Mesendoderm (in vitro differentiated cells): ENCODE measurements at regions not wholly inside any gene's neighbourhood (a gene's known extent, or its start where the extent isn't known, plus 50 kb on each side); places are given as distances from the start of the nearest gene placed in this dataset.
A peak's percentile ranks its signal among the peaks of the same experiment; 100 is the strongest.

Experiments used
- DNase-seq: peaks from one replicate; pipeline ENCODE4 v3.0.0; 2013
- H2AK5ac ChIP-seq: 2 replicates; pipeline ENCODE4 v1.6.1; 2013; ENCODE audit warnings: low read length, inconsistent platforms
- H2BK120ac ChIP-seq: 2 replicates; pipeline ENCODE4 v1.6.1; 2013; ENCODE audit warnings: low read depth, mild to moderate bottlenecking, low read length, moderate library complexity, mixed read lengths
- H2BK15ac ChIP-seq: replicated peaks from 2 replicates; pipeline ENCODE4 v1.6.1; 2013; ENCODE audit warnings: low read depth, mild to moderate bottlenecking, moderate library complexity
- H2BK5ac ChIP-seq: 2 replicates; pipeline ENCODE4 v1.6.1; 2013; ENCODE audit warnings: low read length, inconsistent platforms
- H3K18ac ChIP-seq: 2 replicates; pipeline ENCODE4 v1.6.1; 2013; ENCODE audit warnings: mild to moderate bottlenecking, low read length, mixed read lengths
- H3K23ac ChIP-seq: one replicate; pipeline ENCODE4 v1.6.1; 2013; ENCODE audit warnings: low read length
- H3K27ac ChIP-seq: 2 replicates; pipeline ENCODE4 v1.5.1; 2013; ENCODE audit warnings: low read depth, mild to moderate bottlenecking, inconsistent platforms, low read length, moderate library complexity
- H3K27me3 ChIP-seq: 2 replicates; pipeline ENCODE4 v1.6.1; 2013; ENCODE audit warnings: low read length, control low read depth, mild to moderate bottlenecking, inconsistent platforms; ENCODE audit not compliant: insufficient read depth, poor library complexity
- H3K36me3 ChIP-seq: 2 replicates; pipeline ENCODE4 v1.6.1; 2013; ENCODE audit warnings: low read length, inconsistent platforms; ENCODE audit not compliant: control insufficient read depth, insufficient read depth
- H3K4ac ChIP-seq: one replicate; pipeline ENCODE4 v1.6.1; 2013; ENCODE audit warnings: low read depth, mild to moderate bottlenecking, low read length, moderate library complexity
- H3K4me1 ChIP-seq: 2 replicates; pipeline ENCODE4 v1.6.1; 2013; ENCODE audit warnings: low read depth, low read length, inconsistent platforms; ENCODE audit not compliant: control insufficient read depth
- H3K4me2 ChIP-seq: 2 replicates; pipeline ENCODE4 v1.6.1; 2013; ENCODE audit warnings: low read length
- H3K4me3 ChIP-seq: 2 replicates; pipeline ENCODE4 v1.5.1; 2013; ENCODE audit warnings: mild to moderate bottlenecking, low read length
- H3K56ac ChIP-seq: one replicate; pipeline ENCODE4 v1.6.1; 2013; ENCODE audit warnings: low read length
- H3K79me1 ChIP-seq: 2 replicates; pipeline ENCODE4 v1.6.1; 2013; ENCODE audit warnings: low read length, inconsistent platforms
- H3K79me2 ChIP-seq: 2 replicates; pipeline ENCODE4 v1.6.1; 2013; ENCODE audit warnings: mild to moderate bottlenecking, low read length; ENCODE audit not compliant: control insufficient read depth, insufficient read depth
- H3K9ac ChIP-seq: 2 replicates; pipeline ENCODE4 v1.6.1; 2013; ENCODE audit warnings: low read length, inconsistent platforms
- H4K5ac ChIP-seq: one replicate; pipeline ENCODE4 v1.6.1; 2013; ENCODE audit warnings: low read length
- H4K8ac ChIP-seq: one replicate; pipeline ENCODE4 v1.6.1; 2013; ENCODE audit warnings: low read depth, mild to moderate bottlenecking, control low read depth, low read length, moderate library complexity
- WGBS: extraction: QIAGEN DNeasy Blood & Tissue Kit; methylation state at CpG from one replicate; pipeline ENCODE4 v1.1.7; 2013; ENCODE audit warnings: low lambda C conversion rate, missing lambda C conversion rate; ENCODE audit not compliant: insufficient coverage; ENCODE audit errors: extremely low coverage; 5-methylcytosine and 5-hydroxymethylcytosine counted together

DNA sequence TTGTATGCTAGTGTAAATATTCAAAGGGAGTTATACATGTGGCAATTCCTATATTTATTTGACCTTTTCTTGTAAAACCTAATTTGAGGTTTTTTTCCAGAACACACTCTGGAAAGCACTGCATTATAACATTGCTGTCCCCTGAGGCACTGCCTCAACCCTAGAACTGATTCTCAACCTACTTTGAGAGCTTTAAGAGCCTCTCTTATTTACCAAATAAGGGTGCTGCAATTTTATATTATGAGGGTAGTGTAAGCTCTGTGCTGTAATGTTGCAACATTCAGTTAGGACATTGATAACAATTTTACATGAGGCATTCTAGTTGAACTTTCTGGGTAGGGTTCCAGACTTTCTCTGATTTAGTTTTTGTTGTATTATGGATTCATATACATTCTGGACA lies 302.2 kb upstream of the DEPDC1 start:
- Histone ChIP-seq H4K5ac (no peak overlapping the region), H2BK120ac (no peak overlapping the region), H3K4me3 (no peak overlapping the region), H3K79me2 (no peaks in the 10 kb centered on the region), H3K23ac (no peak overlapping the region), H4K8ac (no peak overlapping the region), H3K27ac (no peak overlapping the region), H3K18ac (no peak overlapping the region), H2AK5ac (no peak overlapping the region), H3K4ac (no peak overlapping the region), H3K4me1 (no peaks in the 10 kb centered on the region), H2BK15ac (no peak overlapping the region), H3K56ac (no peak overlapping the region), H3K79me1 (no peaks in the 10 kb centered on the region), H3K36me3 (no peaks in the 10 kb centered on the region), H3K4me2 (no peak overlapping the region), H3K27me3 (no peaks in the 10 kb centered on the region), H3K9ac (no peak overlapping the region), H2BK5ac (no peak overlapping the region)
- no peak for DNase-seq

DNA sequence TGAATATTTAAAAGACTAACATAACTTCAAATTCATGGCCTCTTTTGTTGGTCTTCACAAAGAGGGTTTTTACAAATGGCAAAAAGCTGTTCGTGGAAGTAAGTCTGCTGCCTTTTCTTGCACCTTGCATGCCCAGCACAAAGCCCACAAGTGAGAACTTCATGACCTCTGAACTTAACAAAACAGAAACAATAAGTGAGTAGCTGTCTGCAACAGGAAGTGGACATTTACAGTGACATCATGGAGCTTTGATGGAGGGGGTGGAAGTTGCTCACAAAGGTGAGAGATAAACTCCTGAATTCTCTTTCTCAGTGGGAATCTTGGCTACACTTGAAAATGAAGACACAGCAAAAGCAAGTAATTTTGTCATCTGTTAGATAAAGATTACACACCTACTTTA lies 303.3 kb upstream of the DEPDC1 start:
- H3K27ac ChIP-seq: no peak overlapping the region
- H3K4me1 ChIP-seq: no peaks in the 10 kb centered on the region
- no peaks in the 10 kb centered on the region for H3K79me2 ChIP-seq
- H3K27me3 ChIP-seq: no peaks in the 10 kb centered on the region
- H3K4me2 ChIP-seq: no peak overlapping the region
- no peak overlapping the region for H3K23ac ChIP-seq
- DNase-seq: no peak
- no peak overlapping the region for H4K5ac ChIP-seq
- H4K8ac ChIP-seq: no peak overlapping the region
- WGBS: no CpG with 5 or more reads among the region's 1 CpG
- no peak overlapping the region for H3K4ac ChIP-seq
- H3K9ac ChIP-seq: no peak overlapping the region
- H3K36me3 ChIP-seq: no peaks in the 10 kb centered on the region
- H3K79me1 ChIP-seq: no peaks in the 10 kb centered on the region
- no peak overlapping the region for H3K18ac ChIP-seq
- no peak overlapping the region for H2BK120ac ChIP-seq
- no peak overlapping the region for H2BK15ac ChIP-seq
- no peak overlapping the region for H2BK5ac ChIP-seq
- H3K56ac ChIP-seq: no peak overlapping the region
- no peak overlapping the region for H3K4me3 ChIP-seq
- no peak overlapping the region for H2AK5ac ChIP-seq

DNA sequence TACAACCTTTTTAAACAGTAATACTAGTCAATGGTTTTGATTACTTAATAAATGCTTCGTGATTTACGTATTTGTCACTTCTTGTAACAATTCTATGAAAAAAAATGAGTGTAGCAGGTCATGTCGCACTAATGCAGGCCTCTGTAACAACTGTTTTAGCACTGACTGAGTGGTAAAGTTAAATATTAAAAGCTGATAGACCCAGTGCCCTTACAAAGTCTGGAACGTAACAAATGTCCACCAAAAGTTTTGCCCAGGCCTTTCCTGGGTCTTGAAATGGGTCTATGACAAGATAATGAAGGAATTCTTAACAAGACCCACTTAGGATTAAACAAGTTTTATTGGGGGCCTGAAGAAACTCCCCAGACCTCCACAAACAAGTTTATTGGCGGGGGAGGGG lies 304.6 kb upstream of the DEPDC1 start:
- H3K9ac ChIP-seq: no peak overlapping the region
- H3K79me1 ChIP-seq: no peaks in the 10 kb centered on the region
- H3K18ac ChIP-seq: no peak overlapping the region
- H3K4me1 ChIP-seq: no peaks in the 10 kb centered on the region
- H3K4ac ChIP-seq: no peak overlapping the region
- H2BK5ac ChIP-seq: no peak overlapping the region
- H3K27ac ChIP-seq: no peak overlapping the region
- no CpG with 5 or more reads among the region's 5 CpGs for WGBS
- H3K79me2 ChIP-seq: no peaks in the 10 kb centered on the region
- no peak overlapping the region for H3K4me3 ChIP-seq
- H3K4me2 ChIP-seq: no peak overlapping the region
- H3K27me3 ChIP-seq: no peaks in the 10 kb centered on the region
- no peak overlapping the region for H2AK5ac ChIP-seq
- H2BK120ac ChIP-seq: no peak overlapping the region
- no peak overlapping the region for H3K23ac ChIP-seq
- H2BK15ac ChIP-seq: no peak overlapping the region
- no peak for DNase-seq
- no peaks in the 10 kb centered on the region for H3K36me3 ChIP-seq
- H3K56ac ChIP-seq: no peak overlapping the region
- H4K8ac ChIP-seq: no peak overlapping the region
- no peak overlapping the region for H4K5ac ChIP-seq

DNA sequence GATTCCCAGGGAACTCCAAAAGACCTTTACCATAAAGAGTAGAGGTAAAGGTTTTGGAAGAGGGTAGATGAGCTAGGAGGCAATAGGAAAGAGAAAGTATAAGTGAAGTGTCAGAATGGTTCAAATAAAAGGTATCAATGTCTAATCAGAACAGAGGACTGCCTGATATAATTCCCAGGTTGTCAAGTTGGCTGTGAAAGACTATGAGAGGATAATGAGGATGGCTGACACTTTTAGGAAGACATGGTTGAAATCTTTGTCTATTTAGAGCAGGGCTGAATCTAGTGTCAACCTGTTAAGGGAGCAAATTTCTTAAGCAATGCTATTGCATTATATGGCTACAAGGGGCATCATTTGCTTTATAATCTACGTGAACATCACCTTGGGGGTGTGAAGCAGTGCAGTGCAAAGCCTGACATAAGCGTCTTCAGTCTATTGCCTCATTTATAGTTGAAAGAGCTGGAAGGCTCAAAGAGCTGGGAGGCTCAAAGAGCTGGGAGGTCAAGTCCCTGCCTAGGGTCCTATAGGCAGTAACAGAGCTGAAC lies 308.3 kb upstream of the DEPDC1 start:
- H3K56ac ChIP-seq: no peak overlapping the region
- no peaks in the 10 kb centered on the region for H3K4me1 ChIP-seq
- no peak overlapping the region for H2BK120ac ChIP-seq
- H3K79me1 ChIP-seq: no peaks in the 10 kb centered on the region
- H3K9ac ChIP-seq: no peak overlapping the region
- H2BK15ac ChIP-seq: no peak overlapping the region
- no peak overlapping the region for H3K4ac ChIP-seq
- no peaks in the 10 kb centered on the region for H3K27me3 ChIP-seq
- H2AK5ac ChIP-seq: no peak overlapping the region
- no peak overlapping the region for H3K4me3 ChIP-seq
- no peak overlapping the region for H4K5ac ChIP-seq
- no peak overlapping the region for H3K27ac ChIP-seq
- no peaks in the 10 kb centered on the region for H3K36me3 ChIP-seq
- WGBS: no CpG with 5 or more reads among the region's 2 CpGs
- no peaks in the 10 kb centered on the region for H3K79me2 ChIP-seq
- H4K8ac ChIP-seq: no peak overlapping the region
- no peak for DNase-seq
- H3K23ac ChIP-seq: no peak overlapping the region
- H2BK5ac ChIP-seq: no peak overlapping the region
- H3K18ac ChIP-seq: no peak overlapping the region
- no peak overlapping the region for H3K4me2 ChIP-seq

DNA sequence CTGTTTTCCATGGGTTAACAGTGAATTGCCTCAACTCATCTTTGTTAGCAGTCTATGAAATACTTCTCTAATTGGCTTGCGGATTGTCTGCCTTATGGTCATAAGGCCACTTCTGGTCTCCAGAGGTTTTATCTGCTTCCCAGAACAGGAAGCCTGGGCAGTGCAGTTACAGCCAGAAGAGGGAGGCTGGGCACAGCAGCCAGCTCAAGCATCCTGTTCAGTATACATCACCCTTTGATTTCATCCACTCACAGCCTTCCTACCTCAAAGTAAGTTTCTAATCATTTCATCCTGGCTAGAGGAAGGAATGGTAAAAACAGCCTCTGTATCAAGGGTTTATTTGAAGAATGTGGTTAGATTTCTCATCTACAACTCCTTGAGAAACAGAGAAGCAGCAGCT lies 311.5 kb upstream of the DEPDC1 start:
- Histone ChIP-seq H3K79me2 (no peaks in the 10 kb centered on the region), H4K8ac (no peak overlapping the region), H3K18ac (no peak overlapping the region), H3K9ac (no peak overlapping the region), H3K4me1 (peaks cover 2% of the 10 kb centered on the region), H3K27me3 (no peaks in the 10 kb centered on the region), H2BK5ac (no peak overlapping the region), H2AK5ac (no peak overlapping the region), H3K56ac (no peak overlapping the region), H3K79me1 (no peaks in the 10 kb centered on the region), H2BK15ac (no peak overlapping the region), H3K23ac (no peak overlapping the region), H3K4me2 (no peak overlapping the region), H4K5ac (no peak overlapping the region), H3K36me3 (no peaks in the 10 kb centered on the region), H3K4me3 (no peak overlapping the region), H2BK120ac (no peak overlapping the region), H3K27ac (no peak overlapping the region), H3K4ac (no peak overlapping the region)
- no CpG with 5 or more reads among the region's 1 CpG for WGBS
- DNase-seq: peak; percentile 42

DNA sequence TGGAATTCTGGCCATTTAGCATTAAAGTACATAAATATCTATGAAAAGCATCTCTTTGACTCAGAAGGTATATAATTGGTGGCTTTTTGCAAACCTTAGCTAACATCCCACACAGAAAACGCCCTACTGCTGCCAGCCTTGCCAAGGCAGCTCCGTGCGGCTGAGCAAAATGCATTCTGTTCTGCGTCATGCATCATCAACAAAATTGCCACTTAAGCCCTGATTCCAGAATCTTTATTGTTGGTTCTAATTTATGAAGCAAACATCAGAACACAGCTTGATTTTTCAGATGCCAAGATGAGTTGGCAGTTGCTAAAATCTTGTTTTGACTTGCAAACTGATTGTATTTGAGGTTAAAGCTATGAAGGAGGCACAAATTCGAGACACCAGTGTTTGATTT lies 314.9 kb upstream of the DEPDC1 start:
- peaks cover 2% of the 10 kb centered on the region for H3K4me1 ChIP-seq
- H3K27me3 ChIP-seq: no peaks in the 10 kb centered on the region
- no peak overlapping the region for H4K5ac ChIP-seq
- no peak overlapping the region for H4K8ac ChIP-seq
- no peak overlapping the region for H3K4me3 ChIP-seq
- H2BK120ac ChIP-seq: no peak overlapping the region
- no peak overlapping the region for H3K18ac ChIP-seq
- DNase-seq: no peak
- H2BK15ac ChIP-seq: no peak overlapping the region
- no peak overlapping the region for H3K9ac ChIP-seq
- no peaks in the 10 kb centered on the region for H3K79me1 ChIP-seq
- no peak overlapping the region for H2AK5ac ChIP-seq
- H3K79me2 ChIP-seq: no peaks in the 10 kb centered on the region
- no peak overlapping the region for H3K23ac ChIP-seq
- H3K4me2 ChIP-seq: no peak overlapping the region
- no peak overlapping the region for H3K27ac ChIP-seq
- H3K36me3 ChIP-seq: no peaks in the 10 kb centered on the region
- no CpG with 5 or more reads among the region's 5 CpGs for WGBS
- H2BK5ac ChIP-seq: no peak overlapping the region
- H3K4ac ChIP-seq: no peak overlapping the region
- no peak overlapping the region for H3K56ac ChIP-seq
